ENCODE measurements at regions not wholly inside any gene's neighbourhood (a gene's known extent, or its start where the extent isn't known, plus 50 kb on each side); places are given as distances from the start of the nearest gene placed in this dataset.

DNA sequence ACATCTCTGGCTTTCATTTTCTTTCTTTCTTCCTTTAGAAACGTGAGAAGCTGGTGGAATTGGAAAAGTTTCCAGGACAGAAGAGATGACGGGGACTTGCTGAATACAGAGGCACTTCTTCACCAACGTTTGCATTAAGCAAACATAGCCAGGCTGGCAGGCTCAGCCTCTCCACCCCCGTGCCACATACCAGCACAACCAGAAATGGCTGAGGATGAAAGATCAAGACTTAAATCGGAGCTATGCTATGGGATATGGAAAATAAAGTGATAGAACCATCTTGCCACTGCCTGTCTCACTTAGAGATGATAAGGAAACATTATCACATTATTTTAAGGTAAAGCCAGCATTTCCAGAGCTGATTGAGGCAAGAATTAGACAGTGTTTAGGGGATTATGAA, 483.3 kb downstream of the BCL11A start:
- no peak for DNase-seq
- Mint-ChIP-seq H3K9me3 (no peaks in the 10 kb centered on the region), H3K4me1 (ENCODE audit: low read depth) (no peaks in the 10 kb centered on the region), H3K4me3 (no peak overlapping the region), H3K36me3 (ENCODE audit: insufficient read depth) (no peaks in the 10 kb centered on the region), H3K27me3 (ENCODE audit: low read depth) (peaks cover 4% of the 10 kb centered on the region)
- ATAC-seq = no peak

DNA sequence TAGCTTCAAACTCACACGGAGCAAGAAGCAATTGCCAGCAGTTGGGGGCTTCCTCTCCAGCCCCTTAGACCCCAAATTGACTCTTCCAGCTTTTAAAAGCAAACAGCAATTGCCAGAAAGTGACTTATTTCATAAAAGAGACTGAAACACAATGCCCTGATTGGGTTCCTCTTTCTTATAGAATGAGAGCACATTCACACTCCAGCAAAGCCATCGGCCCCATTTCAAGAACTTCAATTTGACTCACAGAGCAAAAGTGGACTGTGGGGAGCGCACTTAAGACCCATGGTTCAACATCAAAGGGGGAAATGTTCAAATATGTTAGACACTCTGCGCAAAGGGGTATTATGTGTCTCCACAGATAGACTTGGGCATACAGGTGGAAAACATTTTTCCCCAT, 484.7 kb downstream of the BCL11A start:
- Mint-ChIP-seq H3K4me1 (ENCODE audit: low read depth) (no peaks in the 10 kb centered on the region), H3K27me3 (ENCODE audit: low read depth) (peaks cover 2% of the 10 kb centered on the region), H3K9me3 (no peaks in the 10 kb centered on the region), H3K4me3 (no peak overlapping the region), H3K36me3 (ENCODE audit: insufficient read depth) (no peaks in the 10 kb centered on the region)
- DNase-seq = no peak
- ATAC-seq = no peak

DNA sequence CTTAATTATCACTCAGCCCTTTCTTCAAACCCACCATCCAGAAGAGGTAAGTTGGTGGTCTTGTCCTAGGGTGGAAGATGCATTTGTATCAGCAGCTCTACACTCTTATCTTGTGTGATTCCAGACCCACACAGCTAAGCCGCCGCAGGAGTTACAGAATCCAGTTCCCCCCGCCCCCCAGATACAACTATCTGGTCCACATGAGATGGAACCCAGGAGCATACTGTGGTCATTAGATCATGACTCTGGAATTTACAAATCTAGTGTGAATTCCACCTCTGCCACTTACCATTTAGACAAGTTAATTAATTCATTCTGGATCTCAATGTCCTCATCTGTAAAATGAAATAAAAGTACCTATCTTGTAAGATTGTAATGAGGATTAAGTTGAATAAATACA, 486.4 kb downstream of the BCL11A start:
- ATAC-seq = no peak
- H3K4me1 Mint-ChIP-seq (ENCODE audit: low read depth) = no peaks in the 10 kb centered on the region
- DNase-seq = no peak
- no peaks in the 10 kb centered on the region for H3K9me3 Mint-ChIP-seq
- no peaks in the 10 kb centered on the region for H3K36me3 Mint-ChIP-seq (ENCODE audit: insufficient read depth)
- H3K27me3 Mint-ChIP-seq (ENCODE audit: low read depth) = no peaks in the 10 kb centered on the region
- no peak overlapping the region for H3K4me3 Mint-ChIP-seq

DNA sequence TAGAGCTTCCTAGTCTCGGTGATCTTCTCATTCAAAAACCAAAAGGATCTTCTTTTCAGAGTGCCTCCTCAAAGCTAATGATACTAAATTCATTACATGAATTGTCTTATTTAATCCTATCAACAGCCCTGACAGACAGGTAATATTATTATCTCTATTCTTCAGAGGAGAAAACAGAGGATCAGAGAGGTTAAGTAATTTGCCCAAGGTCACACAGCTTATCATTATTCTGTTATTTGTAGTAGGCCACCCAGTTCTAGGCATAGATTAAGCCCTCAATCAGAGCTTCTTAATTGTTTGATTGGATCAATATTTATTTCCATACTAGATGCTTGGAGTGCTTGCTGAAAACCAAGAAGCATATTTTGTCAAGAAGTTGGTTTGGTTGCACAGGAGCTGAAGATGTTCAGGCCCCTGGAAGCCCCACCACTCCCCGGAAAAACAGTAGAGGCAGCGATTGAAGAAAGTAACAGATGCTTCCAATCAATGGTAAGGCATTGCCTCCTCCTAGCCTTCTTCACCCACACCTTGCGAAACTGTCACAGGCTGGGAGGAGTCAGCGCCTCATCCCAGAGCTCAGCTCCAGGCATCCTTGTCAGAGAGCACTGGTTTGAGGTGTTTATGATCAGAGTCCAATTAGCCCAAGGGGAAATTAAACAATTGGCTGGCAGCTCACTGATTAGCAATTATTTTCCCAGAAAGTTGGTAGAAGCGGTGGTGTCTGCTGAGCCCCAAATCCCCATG, 487.2 kb downstream of the BCL11A start:
- no peak for DNase-seq
- Mint-ChIP-seq H3K4me1 (ENCODE audit: low read depth) (no peaks in the 10 kb centered on the region), H3K4me3 (no peak overlapping the region), H3K27me3 (ENCODE audit: low read depth) (no peaks in the 10 kb centered on the region), H3K9me3 (no peaks in the 10 kb centered on the region), H3K36me3 (ENCODE audit: insufficient read depth) (no peaks in the 10 kb centered on the region)
- no peak for ATAC-seq

DNA sequence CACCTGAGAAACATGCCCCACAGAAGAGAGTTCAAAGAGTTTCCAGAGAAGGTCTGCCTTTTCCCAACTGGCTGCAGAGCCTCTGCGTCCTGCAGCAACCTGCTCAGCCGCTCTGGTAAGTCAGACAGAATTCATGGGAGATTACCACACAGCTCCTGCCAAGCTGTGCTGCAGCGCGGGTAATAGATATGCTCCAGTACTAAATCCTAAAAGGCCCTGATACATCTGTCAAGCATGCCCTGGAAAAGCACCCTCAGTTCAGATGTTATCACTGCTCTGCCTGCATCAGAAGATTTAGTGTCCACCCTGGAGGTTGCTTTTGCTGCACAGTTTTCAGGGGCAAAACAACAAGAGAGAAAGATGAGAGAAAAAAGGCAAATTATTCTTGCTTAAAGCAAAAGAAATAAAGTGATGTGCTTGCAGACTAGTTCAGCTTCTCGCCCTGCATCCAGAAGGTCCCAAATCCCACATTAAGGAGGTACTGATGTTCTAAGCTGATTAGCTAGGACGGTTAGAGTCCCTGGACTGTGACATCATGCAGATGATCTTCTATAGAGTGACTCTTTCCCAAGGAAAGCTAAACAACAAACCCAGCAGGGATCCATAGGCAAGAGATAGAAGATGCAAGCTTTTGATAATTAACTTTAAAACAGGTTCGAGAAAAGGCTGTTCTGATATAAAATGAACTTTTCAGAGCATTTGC, 488.6 kb downstream of the BCL11A start:
- H3K4me3 Mint-ChIP-seq = no peak overlapping the region
- H3K36me3 Mint-ChIP-seq (ENCODE audit: insufficient read depth) = no peaks in the 10 kb centered on the region
- H3K9me3 Mint-ChIP-seq = no peaks in the 10 kb centered on the region
- H3K4me1 Mint-ChIP-seq (ENCODE audit: low read depth) = no peaks in the 10 kb centered on the region
- DNase-seq (no peak), ATAC-seq (no peak)
- H3K27me3 Mint-ChIP-seq (ENCODE audit: low read depth) = no peaks in the 10 kb centered on the region

DNA sequence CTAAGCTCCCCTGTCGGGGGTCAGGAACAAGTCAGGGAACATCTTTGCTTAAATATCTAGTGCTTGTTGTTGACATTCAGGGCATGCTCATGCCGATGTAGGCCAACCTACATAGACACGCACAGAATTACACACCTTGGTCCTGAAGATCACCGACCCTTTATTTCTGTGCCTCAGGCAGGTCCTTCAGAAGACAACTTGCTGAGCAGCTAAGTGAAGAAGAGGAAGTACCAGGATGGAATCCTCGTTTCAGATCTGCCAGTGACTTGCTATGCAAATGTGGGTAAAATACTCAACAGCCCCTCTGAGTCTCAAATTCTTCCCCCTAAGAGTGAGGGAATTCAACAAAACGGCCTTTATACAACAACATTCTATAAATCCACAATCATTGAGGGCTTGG, 494.7 kb downstream of the BCL11A start:
- Mint-ChIP-seq H3K4me3 (no peak overlapping the region), H3K4me1 (ENCODE audit: low read depth) (no peaks in the 10 kb centered on the region), H3K27me3 (ENCODE audit: low read depth) (no peaks in the 10 kb centered on the region), H3K36me3 (ENCODE audit: insufficient read depth) (no peaks in the 10 kb centered on the region), H3K9me3 (no peaks in the 10 kb centered on the region)
- ATAC-seq = no peak
- no peak for DNase-seq

DNA sequence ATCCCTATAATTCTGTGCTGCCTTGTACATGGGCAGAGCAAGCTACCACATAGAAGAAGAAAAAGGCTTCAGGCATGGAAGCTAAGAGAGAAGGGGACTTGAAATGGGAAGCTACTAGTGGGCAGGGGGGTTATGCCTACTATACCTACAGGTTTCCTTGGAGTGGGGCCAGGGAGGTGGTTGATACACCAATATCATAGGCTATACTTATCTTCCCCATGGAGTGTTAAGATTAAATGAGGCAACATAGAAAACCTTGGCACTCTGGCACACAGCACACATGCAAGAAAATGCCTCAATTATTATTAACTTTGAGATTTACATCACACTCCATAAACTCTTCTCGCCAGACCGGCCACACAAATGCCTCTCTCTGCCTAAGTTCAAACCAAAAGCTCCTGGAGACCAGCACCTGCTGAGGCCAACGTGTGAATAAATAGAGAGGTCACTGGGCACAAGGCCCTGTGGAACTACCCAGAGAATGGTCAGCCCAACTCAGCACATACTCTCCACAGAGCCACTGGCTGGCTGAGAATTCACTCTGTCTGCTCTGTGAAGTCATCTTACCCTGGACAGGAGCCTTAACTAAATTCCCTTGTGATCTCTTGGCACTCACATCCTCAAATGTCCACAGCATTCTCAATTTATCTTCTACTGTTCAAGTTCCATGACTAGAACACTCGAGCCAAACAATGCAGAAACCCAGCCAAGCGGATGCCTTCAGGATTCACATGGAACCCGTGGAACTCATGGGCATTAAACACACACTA, 498.7 kb downstream of the BCL11A start:
- ATAC-seq = no peak

DNA sequence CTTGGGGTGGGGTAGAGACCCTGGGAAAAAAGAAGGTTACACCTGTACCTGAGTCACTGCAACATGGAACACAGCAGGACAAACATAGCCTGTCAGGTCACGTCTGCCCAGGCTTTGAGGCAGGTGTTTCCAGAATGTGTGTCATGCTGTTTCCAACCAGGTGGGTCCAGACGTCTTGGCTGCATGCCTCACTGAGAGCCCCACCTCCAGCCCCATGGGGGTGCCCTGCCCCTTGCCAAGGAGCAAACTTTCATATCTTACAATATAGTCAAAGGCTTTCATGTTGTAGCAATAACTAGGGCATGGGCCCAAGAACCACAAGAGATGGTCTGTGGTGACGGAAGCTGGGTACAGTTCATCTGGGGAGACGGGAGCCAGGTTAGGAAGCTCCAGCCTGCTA, 499.7 kb downstream of the BCL11A start:
- ATAC-seq (no peak), DNase-seq (no peak)
- Mint-ChIP-seq H3K4me1 (ENCODE audit: low read depth) (no peaks in the 10 kb centered on the region), H3K4me3 (no peak overlapping the region), H3K9me3 (no peaks in the 10 kb centered on the region), H3K27me3 (ENCODE audit: low read depth) (no peaks in the 10 kb centered on the region), H3K36me3 (ENCODE audit: insufficient read depth) (no peaks in the 10 kb centered on the region)

More for the DNA sequence above, 498.7 kb downstream of the BCL11A start:
- no peaks in the 10 kb centered on the region for H3K36me3 Mint-ChIP-seq (ENCODE audit: insufficient read depth)
- no peaks in the 10 kb centered on the region for H3K4me1 Mint-ChIP-seq (ENCODE audit: low read depth)
- DNase-seq = no peak
- H3K4me3 Mint-ChIP-seq = no peak overlapping the region
- no peaks in the 10 kb centered on the region for H3K27me3 Mint-ChIP-seq (ENCODE audit: low read depth)
- H3K9me3 Mint-ChIP-seq = no peaks in the 10 kb centered on the region

DNA sequence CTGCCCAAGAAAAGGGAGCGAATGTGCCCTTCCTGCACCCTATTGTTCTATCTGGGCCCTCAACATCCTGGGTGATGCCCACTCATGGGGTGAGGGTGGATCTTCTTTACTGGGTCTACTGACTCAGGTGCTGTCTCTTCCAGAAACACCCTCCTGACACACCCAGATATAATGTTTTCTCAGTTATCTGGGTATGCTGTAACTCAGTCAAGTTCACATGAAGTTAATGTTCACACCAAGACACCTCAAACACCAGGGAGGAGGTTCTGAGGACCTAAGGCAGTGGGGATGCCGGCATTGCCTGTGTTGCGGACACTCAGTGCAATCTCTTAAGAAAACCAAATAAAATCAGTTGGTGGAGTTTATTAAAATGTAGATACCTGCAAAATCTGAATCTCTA, 500.9 kb downstream of the BCL11A start:
- Mint-ChIP-seq H3K9me3 (no peaks in the 10 kb centered on the region), H3K4me3 (no peak overlapping the region), H3K27me3 (ENCODE audit: low read depth) (no peaks in the 10 kb centered on the region), H3K4me1 (ENCODE audit: low read depth) (no peaks in the 10 kb centered on the region), H3K36me3 (ENCODE audit: insufficient read depth) (no peaks in the 10 kb centered on the region)
- no peak for DNase-seq
- ATAC-seq = no peak

DNA sequence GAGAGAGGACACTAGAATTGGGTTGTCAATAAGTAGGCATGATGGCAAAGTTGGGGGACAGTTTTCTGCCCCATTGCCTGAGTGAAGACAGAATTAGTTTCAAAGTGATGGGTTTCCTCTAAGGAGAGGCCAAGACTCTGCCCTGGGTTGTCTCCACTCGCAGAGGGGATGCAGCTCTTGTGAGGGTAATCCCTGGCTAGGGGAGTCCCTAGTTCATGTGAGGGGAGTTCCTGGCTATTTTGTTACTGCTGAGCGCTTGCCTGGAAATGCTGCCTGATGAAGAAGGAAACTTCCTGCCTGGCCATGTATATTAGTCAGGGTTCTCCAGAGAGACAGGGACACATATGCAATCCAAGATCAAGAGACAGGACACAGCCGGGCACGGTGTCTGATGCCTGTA, 501.5 kb downstream of the BCL11A start:
- DNase-seq (no peak), ATAC-seq (no peak)
- Mint-ChIP-seq H3K27me3 (ENCODE audit: low read depth) (no peaks in the 10 kb centered on the region), H3K36me3 (ENCODE audit: insufficient read depth) (no peaks in the 10 kb centered on the region), H3K9me3 (no peaks in the 10 kb centered on the region), H3K4me1 (ENCODE audit: low read depth) (no peaks in the 10 kb centered on the region), H3K4me3 (no peak overlapping the region)

DNA sequence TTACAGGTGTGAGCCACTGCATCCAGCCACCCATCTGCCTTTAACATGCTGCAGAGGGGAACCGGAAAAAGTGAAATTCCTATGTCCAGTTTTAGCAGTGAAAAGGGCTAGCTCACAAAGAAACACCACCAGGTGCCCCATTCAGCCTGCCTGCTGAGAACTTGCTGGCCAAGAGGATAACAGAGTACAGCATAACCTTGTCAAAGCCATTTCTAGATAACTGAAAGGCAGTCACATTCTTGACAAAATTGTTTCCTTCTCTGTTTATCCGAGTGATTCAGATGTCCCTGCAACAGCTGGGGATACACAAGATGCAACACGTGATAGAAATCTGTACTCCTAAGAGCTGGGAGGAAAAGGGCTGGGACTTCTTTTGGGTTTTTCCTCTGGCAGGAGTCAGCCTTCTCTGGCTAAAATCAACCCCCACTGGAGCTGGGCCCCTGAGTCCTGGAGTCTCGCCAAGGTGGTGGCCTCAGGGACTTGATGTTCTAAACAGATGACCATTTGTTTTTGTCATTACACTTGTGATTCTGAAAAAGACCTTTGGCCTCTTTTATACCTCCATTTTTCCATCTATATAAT, 505.4 kb downstream of the BCL11A start:
- no peaks in the 10 kb centered on the region for H3K4me1 Mint-ChIP-seq (ENCODE audit: low read depth)
- H3K4me3 Mint-ChIP-seq = no peak overlapping the region
- no peak for DNase-seq
- no peak for ATAC-seq
- H3K27me3 Mint-ChIP-seq (ENCODE audit: low read depth) = no peaks in the 10 kb centered on the region
- H3K9me3 Mint-ChIP-seq = peaks cover 6% of the 10 kb centered on the region
- H3K36me3 Mint-ChIP-seq (ENCODE audit: insufficient read depth) = no peaks in the 10 kb centered on the region

DNA sequence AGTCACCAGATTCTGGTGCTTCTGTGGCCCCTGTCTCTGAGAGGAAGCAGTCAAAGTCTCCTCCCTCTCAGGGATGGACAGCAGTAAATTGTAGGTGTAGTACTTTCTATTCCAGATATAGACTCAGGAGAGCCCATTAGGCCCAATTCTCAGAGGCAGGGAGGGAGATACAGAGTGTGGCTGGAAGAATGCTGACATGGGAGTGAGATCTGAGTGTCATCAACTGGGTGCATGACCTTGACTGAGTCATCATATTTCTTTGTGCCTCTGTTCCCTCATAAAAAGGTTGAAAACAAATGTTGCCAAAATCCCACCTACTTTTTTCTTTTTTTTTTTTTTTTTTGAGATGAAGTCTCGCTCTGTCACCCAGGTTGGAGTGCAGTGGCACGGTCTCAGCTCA, 506.1 kb downstream of the BCL11A start:
- no peaks in the 10 kb centered on the region for H3K27me3 Mint-ChIP-seq (ENCODE audit: low read depth)
- no peaks in the 10 kb centered on the region for H3K36me3 Mint-ChIP-seq (ENCODE audit: insufficient read depth)
- ATAC-seq = no peak
- DNase-seq = no peak
- no peak overlapping the region for H3K4me3 Mint-ChIP-seq
- no peaks in the 10 kb centered on the region for H3K4me1 Mint-ChIP-seq (ENCODE audit: low read depth)
- peaks cover 6% of the 10 kb centered on the region for H3K9me3 Mint-ChIP-seq

DNA sequence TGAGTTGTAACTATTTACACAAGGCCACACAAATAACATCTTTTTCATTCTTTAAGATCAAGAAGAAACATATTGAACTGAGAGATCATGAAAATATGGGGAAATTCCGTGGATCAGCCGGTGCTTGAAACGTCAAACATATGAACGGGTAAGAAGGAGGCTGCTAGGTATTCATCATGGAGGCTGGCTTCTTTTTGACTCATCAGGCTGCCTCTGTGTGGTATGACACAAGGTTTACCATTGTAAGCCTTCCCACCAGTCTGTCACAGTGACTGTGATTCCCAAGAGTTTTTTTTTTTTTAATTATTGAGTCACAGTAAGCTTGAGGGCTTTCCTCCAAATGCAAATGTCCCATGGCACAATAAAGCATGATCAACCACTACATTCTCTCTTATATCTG, 506.9 kb downstream of the BCL11A start:
- Mint-ChIP-seq H3K36me3 (ENCODE audit: insufficient read depth) (no peaks in the 10 kb centered on the region), H3K4me1 (ENCODE audit: low read depth) (no peaks in the 10 kb centered on the region), H3K4me3 (no peak overlapping the region), H3K9me3 (peaks cover 6% of the 10 kb centered on the region), H3K27me3 (ENCODE audit: low read depth) (no peaks in the 10 kb centered on the region)
- no peak for DNase-seq
- ATAC-seq = no peak

DNA sequence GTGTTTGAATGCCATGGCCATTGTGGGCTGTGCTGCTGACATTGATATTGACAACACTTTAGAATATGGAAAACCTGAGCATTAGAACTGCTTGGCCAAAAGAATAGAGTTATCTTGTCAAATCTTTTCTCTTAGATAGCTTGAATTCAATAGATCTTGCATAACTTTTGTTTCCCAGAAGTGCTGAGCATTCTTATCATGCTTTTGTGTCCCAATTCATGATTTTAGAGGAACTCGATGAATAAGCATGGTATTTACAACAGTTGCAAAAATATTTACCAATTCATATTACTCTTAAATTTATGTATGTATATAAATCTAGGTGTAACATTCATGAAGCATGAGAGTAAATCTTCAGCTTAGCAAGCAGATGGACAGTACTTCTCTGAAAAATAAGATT, 508.0 kb downstream of the BCL11A start:
- no peaks in the 10 kb centered on the region for H3K27me3 Mint-ChIP-seq (ENCODE audit: low read depth)

More for the DNA sequence above, 508.0 kb downstream of the BCL11A start:
- Mint-ChIP-seq H3K4me3 (no peak overlapping the region), H3K9me3 (peaks cover 6% of the 10 kb centered on the region), H3K36me3 (ENCODE audit: insufficient read depth) (no peaks in the 10 kb centered on the region), H3K4me1 (ENCODE audit: low read depth) (no peaks in the 10 kb centered on the region)
- DNase-seq (no peak), ATAC-seq (no peak)

Measured in activated T-cell treated with anti-CD3 and anti-CD28 coated beads, Interleukin-2, amount 50 U/mL, for 4 hours (primary cell).